ENCODE measurements at regions not wholly inside any gene's neighbourhood (a gene's known extent, or its start where the extent isn't known, plus 50 kb on each side); places are given as distances from the start of the nearest gene placed in this dataset.

- no peak overlapping the region for H3K4me2 ChIP-seq (ENCODE audit: insufficient read depth in 1 of 2, low read depth in 2 of 2, low read length in 2 of 2)
- no peaks in the 10 kb centered on the region for H4K20me1 ChIP-seq (replicated peaks in 1 of 2; ENCODE audit: control insufficient read depth in 1 of 2, insufficient read depth in 2 of 2, low read length in 2 of 2)
- no peak overlapping the region for H3K14ac ChIP-seq (ENCODE audit: insufficient read length)
- WGBS, 2 experiments (ENCODE audit: extremely low coverage in 1 of 2, insufficient coverage in 1 of 2, insufficient read length in 1 of 2, insufficient replicate concordance in 2 of 2, low coverage in 1 of 2, low lambda C conversion rate in 2 of 2, missing lambda C conversion rate in 1 of 2), result 89% methylated on average over 1 of the region's 1 CpG; no CpG with 5 or more reads in 1 of the 2 experiments
- H3K23ac ChIP-seq (ENCODE audit: insufficient read length), result no peak overlapping the region
- H3K9me3 ChIP-seq (ENCODE audit: insufficient read depth in 2 of 2, low read depth in 1 of 2, low read length in 1 of 2), result peaks cover 0 to under 1% of the 10 kb centered on the region in 2 experiments; a peak in 1 of 4 replicates
- no peak overlapping the region for H2BK12ac ChIP-seq (ENCODE audit: low read depth, low read length)
- no peaks in the 10 kb centered on the region for H3K79me1 ChIP-seq (ENCODE audit: low read depth, low read length)
- no peak for FAIRE-seq
- TF ChIP-seq RNF2 (IDR thresholded peaks at IDR 0.05; ENCODE audit: borderline replicate concordance, low read depth, low read length, missing control alignments, poor library complexity, severe bottlenecking) (no peak), RFX5 (IDR thresholded peaks at IDR 0.05; ENCODE audit: borderline replicate concordance, low read depth, low read length) (no peak), SP2 (IDR thresholded peaks at IDR 0.05; ENCODE audit: low read length) (no peak)
- ChIA-PET POLR2A (ENCODE audit: partially characterized antibody) (no interaction called here), CTCF (ENCODE audit: partially characterized antibody) (interaction anchor here (0.6 to 1.8 kb wide), 3 partner anchors 9 to 95 kb away, joined by 3 to 4 read pairs (median 4); no protein-coding TSS in a partner anchor)
- H2BK20ac ChIP-seq (ENCODE audit: low read length), result no peak overlapping the region
- peaks cover 0 to 1% (median 0%) of the 10 kb centered on the region in 4 experiments; a peak in 1 of 7 replicates for H3K27me3 ChIP-seq (replicated peaks in 1 of 4; ENCODE audit: control insufficient read depth in 3 of 4, extremely low read depth in 1 of 4, insufficient read depth in 3 of 4, low read length in 3 of 4)
- no peak overlapping the region for H3K56ac ChIP-seq (replicated peaks; ENCODE audit: insufficient read length, low read depth, low read length)
- no peak for DNase-seq (ENCODE audit: low read depth in 1 of 2, low spot score in 2 of 2)
- H3K23me2 ChIP-seq (ENCODE audit: low read depth, low read length), result no peaks in the 10 kb centered on the region
- H3K4ac ChIP-seq (replicated peaks; ENCODE audit: insufficient read length, low read depth, low read length), result no peak overlapping the region
- H3K27ac ChIP-seq (ENCODE audit: low read depth, low read length), result no peak overlapping the region
- no peaks in the 10 kb centered on the region for H3K4me1 ChIP-seq (replicated peaks in 1 of 4; ENCODE audit: control insufficient read depth in 3 of 4, insufficient read depth in 4 of 4, low read length in 3 of 4)
- no peak overlapping the region for H2BK15ac ChIP-seq (ENCODE audit: low read length)
- H4K91ac ChIP-seq (replicated peaks; ENCODE audit: insufficient read length, low read length), result no peak overlapping the region
- H3K18ac ChIP-seq (ENCODE audit: extremely low read depth, low read length), result no peak overlapping the region
- no peak overlapping the region for H2BK120ac ChIP-seq (replicated peaks; ENCODE audit: low read depth, low read length)
- H2BK5ac ChIP-seq (ENCODE audit: low read depth, low read length), result no peak overlapping the region
- no peak overlapping the region for H4K5ac ChIP-seq (ENCODE audit: insufficient read length, low read depth, low read length)
- no peak overlapping the region for H2AFZ ChIP-seq (ENCODE audit: low read length)
- H3K36me3 ChIP-seq (ENCODE audit: control insufficient read depth in 2 of 4, insufficient read depth in 4 of 4, low read length in 3 of 4), result no peaks in the 10 kb centered on the region
- H4K8ac ChIP-seq (ENCODE audit: extremely low read depth, insufficient read depth, low read length), result no peak overlapping the region
- H2AK5ac ChIP-seq (ENCODE audit: low read depth, low read length), result no peak overlapping the region
- H3K4me3 ChIP-seq (ENCODE audit: extremely low read depth in 1 of 4, insufficient read depth in 2 of 4, low read depth in 3 of 4, low read length in 4 of 4), result no peak overlapping the region
- no peak overlapping the region for H3K9ac ChIP-seq (replicated peaks in 1 of 4; ENCODE audit: extremely low read depth in 1 of 4, low read depth in 3 of 4, low read length in 3 of 4)
- H3K79me2 ChIP-seq (ENCODE audit: control insufficient read depth in 1 of 2, insufficient read depth in 2 of 2, low read length in 2 of 2), result no peaks in the 10 kb centered on the region
Observed at GRCh38 chr6:144929262-144929661, 644.1 kb downstream of the UTRN start.

All from H1 (cell line).